ENCODE measurements at regions not wholly inside any gene's neighbourhood (a gene's known extent, or its start where the extent isn't known, plus 50 kb on each side); places are given as distances from the start of the nearest gene placed in this dataset.
"Not testable (repeated sequence)": the region's sequence is repeated elsewhere in the genome, so short reads cannot be mapped to it uniquely, and the experiment has no call there.

DNA sequence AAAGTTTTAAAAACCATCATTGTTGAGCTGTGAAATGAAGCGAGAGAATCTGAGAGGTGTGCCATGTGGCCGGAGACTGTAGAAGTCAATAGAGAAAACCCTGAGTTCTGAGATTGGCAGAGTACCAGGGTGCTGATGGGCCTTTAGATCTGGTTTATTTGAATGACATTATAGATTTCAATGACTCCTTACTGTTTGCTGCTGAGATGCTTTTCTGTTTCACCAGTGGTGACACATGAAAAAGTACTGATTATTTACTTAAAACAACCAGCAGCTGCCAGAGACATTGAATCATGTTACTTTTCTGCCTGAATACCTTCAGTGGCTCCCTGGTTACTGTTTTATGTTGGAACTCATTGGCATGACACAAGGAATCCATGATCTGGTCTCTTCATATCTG, 602.7 kb upstream of the ZNF804A start:
- intact Hi-C loops (cut with micrococcal nuclease) = no loop called here

DNA sequence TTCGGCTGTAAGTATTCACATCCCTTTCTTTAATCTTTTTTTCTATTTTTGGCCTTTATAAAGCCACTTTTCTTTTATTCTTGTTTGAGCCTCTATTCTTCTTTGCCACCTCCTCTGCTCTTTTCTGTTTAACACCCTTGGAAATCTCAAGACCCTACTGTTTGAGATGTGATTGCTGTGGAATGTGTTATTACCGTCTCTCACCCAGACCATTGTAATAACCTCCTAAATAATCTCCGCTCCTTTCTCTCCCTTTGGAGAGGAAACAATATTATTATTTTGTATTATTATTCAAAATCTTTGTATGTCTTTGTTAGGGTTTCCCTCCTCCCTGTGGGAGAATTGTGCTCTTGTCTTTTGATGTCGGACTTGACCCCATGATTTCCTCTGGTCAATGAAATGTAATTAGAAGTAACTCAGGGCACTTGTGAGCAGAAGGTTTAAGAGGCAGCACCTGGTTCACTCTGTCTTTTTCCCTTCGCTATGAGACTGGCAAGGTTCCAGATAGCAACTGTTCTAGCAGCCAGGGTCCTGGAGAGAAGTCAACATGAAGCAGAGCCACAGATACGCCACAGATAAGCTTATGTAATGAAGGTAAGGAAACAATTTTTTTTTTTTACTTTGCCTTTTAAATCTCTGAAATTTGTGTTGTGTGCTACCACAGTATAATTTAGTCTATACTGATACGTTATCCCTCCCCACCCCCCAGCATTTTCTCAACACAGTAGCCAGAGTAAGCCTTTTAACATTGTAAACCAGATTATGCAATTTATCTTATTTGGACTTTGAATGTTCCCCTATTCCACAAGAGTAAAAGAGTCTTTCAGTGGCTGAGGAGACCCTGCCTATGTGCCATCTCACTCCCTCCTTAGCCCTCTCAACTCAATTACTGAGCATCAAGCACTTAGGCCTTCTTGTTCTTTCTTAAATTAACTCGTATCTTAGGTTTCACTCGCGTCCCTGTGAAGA, 601.2 kb upstream of the ZNF804A start:
- intact Hi-C loops (cut with micrococcal nuclease) = no loop called here

DNA sequence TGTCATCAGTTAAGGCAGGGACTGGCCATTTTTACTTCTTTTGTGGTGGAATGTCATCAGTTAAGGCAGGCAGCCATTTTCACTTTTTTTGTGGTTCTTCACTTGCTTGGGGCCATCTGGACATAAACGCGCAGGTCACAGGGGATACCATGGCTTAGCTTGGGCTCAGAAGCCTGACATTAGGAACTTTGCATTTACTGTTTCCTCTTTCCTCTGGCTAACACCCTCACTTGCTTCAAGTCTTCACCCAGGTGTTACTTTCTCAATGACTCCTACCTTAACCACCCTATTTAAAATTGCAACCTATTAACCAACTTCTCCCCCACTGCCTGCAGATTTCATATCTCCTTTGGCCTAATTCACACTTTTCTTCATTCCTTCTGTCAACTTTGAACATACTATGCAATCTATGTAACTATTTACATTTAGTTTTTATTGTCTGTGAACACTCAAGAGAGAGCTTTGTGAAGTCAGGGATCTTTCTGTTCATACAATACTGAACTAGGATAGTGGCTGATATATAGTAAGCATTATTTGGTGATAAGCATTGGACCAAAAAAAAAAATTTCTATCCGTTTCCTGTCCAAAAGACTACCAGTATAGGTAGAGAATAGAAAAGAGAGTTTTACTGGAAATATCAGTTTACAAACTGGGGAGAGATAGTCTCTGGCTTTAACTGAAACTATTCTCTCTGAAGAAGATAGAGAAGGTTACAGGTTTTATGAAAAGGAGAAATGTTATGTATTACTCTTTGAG, 600.1 kb upstream of the ZNF804A start:
- intact Hi-C loops (cut with micrococcal nuclease) = no loop called here

DNA sequence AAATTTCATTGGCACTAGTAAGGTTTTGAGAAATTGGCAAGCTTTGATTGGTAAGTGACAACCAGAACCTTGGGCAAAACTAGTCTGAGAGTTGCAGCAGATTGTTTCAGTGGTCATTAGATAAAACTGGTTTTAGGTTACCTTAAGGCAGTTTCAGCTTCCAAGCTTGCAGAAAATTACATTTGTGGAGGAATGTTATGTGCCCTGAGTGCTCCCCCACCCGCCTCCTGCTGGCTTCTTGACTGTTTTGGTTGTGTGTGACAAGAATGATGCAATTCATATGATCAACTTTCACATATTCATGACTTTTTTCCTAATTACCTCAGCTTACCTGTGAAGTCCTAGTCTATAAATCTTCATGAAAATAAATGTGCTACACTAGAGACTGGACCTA, 599.5 kb upstream of the ZNF804A start:
- intact Hi-C loops (cut with micrococcal nuclease) = no loop called here

DNA sequence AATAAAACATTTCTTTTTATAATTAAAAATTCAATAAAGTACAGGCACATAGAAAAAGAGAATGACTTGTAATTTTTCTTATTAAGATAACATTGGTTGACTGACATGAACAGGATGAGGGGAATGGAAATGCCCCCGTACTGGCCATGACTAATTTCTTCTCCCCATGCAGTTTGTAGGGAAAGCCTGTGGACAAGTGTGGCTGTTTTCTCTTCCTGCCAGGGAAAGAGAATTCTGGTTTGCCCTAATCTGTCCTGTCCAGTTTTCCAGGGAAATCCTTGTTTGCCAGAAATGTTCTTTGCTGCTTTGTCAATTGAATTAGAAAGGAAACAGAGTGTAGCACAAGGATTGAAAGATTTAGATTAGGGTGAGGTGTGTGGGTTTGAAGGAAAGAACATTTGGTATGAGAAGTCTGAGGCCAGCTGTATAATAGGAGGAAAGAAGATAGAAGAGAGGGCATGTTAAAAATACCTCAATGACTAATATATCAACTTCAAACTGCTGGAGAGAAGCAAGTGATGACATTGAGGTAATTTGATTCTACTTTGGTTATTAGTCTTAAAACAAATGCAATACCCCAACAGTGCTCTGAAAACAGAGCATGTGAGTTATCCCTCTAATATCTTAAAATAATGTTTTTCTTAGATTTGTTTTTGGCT, 593.9 kb upstream of the ZNF804A start:
- intact Hi-C loops (cut with micrococcal nuclease) = no loop called here

DNA sequence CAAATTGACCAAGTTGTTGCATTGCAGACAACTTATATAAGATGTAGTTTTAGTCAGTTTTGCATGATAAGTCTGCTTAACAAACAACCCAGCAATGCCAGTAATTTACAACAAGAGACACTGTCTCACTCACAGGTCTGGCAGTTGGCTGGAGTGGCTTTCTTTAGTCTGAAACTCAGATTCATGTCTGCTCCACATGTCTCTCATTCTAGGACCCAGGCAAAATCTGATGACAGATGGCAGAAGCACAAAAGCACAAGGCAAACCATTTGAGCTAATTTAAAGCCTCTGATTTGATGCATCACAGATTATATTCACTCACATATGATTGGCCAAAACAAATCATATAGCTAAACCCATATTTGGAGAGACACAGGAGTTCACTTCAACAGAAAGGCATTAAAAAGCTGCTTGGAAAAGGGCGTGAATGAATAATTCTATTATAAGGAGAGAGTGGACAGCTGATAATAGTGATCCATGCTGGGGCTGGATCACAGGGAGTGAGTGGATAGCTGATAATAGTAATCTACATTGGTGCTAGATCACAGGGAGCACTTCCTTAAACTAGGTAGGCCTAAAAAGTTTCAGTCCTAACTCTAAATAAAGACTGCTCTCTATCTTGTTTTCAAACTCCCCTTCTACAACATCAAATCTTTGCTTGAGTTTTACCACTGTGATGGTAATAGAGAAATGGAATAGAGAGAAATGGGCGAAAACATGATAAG, 593.2 kb upstream of the ZNF804A start:
- intact Hi-C loops (cut with micrococcal nuclease) = no loop called here

DNA sequence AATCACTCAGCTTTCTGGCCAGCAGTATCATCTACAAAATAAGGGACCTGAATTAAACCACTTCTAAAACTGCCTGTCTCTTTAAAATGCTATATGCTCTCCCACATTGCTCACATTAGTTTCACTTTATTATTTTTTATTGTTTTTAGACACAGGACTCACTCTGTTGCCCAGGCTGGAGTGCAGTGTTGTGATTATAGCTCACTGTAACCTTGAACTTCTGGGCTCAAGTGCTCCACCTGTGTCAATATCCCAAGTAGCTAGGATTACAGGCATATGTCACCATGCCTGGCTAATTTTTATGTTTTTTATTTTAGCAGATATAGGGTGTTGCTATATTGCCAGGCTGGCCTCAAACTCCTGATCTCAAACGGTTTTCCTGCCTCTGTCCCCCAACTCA, 591.3 kb upstream of the ZNF804A start:
- intact Hi-C loops (cut with micrococcal nuclease) = no loop called here

DNA sequence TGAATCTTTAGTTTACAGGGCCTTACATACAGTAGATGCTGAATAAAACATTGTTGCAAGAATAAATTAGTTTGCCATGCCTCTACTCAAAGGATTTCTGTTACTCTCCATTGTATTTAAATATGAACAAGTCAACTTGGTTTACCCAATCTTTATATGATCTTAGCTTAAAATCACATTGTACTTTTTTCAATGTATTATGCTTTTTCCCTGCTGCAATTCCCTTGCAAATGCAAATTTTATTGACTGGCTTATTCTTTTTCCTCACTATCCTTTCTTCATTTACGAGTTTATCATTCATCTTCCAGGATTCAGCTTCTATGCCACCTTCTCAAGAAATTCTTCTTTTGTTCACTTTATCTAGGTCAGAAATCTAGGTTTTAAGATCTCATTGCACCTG, 571.4 kb upstream of the ZNF804A start:
- intact Hi-C loops (cut with micrococcal nuclease) = no loop called here

DNA sequence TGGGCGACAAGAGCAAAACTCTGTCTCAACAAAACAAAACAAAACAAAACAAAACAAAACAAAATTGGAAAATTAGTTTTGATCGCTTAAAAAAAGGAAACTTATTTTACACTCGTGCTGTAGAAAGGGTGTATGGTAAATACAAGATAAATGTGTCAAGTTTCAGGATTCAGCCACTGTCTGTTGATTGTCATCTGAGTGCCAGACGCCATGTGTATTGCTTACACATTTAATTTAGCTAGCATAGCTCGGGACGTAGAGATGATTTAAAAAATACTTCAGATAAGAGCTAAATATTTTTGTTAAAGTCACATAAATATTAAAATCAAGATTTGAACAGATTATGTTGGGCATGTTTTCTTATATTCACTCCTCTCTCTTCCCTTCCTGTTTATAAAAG, 568.1 kb upstream of the ZNF804A start:
- intact Hi-C loops (cut with micrococcal nuclease) = no loop called here

DNA sequence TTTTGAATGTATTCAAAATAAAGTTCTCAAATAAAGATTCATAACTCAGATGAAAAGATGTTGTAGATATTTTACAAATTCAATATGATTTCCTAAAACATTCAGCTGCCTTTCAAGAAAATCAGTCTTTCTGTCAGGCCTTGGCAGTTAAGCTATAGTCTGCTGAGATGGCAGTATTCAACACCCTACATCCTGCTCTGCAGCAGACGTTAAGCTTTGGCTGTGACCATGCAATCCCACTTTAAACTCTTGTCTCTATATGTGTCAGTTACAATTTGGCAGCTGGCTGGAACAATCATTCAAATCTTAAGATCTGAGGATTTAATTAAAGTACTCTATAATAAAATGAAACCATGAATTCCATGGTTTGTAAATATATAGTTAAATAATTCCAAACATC, 567.3 kb upstream of the ZNF804A start:
- intact Hi-C loops (cut with micrococcal nuclease) = no loop called here

DNA sequence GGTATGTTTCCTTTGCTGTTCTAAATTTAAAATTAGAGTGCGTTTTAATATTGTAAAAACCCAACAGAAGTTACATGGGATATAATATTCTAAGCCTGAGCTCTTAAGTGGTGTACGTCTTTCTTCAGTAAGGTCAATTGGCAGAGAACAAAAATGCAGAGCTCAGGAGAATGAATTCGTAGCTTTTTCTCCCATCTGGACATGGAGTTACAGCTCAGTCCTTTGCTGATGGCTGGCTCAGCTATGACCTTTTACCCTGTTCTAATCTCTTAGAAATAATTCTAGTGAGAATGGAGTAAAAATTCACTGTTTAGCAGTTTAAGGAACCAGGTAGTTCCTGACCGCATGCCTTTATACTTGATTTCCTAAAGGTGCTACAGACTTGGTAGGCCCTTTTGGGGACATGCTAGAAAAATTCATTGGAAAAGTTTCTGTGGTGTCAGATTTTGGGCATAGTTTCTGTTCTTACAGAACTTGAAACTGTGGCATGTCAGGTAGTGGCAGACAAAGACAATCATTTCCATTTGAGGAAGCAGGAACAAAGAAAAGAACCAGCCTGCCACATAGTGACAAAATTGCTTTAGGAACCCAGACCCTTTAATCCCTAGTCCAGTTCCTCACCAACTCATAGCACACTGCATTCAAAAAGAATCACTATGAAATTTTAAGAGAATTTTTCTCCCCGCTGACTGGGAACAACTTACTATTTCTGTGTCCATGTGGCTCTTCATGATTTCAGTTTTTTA, 566.8 kb upstream of the ZNF804A start:
- intact Hi-C loops (cut with micrococcal nuclease) = no loop called here

DNA sequence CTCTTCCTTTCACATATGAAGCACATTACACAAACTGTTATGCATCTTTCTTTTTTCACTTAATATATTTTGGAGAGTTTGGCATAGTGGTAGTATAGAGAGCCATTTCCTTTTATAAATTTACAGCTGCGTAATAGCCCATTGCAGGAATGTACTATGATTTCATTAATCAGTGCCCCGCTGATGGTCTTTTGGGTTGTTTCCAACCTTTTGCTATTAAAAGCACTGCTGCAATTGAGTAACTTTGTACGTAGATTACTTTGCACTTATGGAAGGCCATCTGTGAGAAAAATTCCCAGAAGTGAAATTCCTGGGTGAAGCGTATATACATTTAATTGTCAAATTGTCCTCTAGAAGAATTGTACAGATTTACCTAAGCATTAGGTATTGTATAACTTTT, 565.3 kb upstream of the ZNF804A start:
- intact Hi-C loops (cut with micrococcal nuclease) = no loop called here

DNA sequence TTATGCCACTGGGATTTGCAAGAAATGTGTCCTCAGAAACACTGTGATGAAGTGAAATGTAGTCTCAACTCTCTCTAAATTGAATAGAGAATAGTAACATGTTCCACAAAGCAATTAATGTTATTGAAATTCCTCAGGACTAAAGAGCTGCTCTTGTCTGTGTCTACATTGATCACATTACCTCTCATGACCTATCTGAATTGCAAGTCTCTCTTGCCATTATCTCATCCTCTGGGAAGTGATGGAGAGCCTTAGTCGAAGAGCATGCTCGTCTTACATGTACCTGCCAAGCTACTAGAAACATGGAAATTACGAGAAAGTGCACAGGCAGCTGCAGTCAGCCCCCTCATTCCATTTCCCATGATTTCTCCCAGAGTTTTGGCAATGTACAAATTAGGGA, 561.1 kb upstream of the ZNF804A start:
- intact Hi-C loops (cut with micrococcal nuclease) = no loop called here

DNA sequence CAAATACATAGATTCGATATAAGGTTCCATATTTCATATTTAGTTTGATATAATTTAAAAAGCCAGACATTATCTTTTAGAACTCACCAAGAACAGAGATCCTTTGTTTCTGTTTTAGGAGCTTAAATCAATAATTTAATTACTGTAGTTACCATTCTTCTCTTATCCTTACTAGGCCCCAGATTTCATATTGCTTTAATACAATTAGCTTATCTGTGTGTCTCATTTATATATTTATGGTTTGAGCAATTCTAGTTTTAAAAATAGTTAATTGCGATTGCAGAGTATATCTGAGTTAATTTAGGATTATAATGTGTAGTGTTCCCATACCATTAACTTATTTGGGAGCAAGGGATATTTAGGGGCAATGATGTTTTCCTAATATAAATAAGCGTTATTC, 558.8 kb upstream of the ZNF804A start:
- intact Hi-C loops (cut with micrococcal nuclease) = no loop called here

DNA sequence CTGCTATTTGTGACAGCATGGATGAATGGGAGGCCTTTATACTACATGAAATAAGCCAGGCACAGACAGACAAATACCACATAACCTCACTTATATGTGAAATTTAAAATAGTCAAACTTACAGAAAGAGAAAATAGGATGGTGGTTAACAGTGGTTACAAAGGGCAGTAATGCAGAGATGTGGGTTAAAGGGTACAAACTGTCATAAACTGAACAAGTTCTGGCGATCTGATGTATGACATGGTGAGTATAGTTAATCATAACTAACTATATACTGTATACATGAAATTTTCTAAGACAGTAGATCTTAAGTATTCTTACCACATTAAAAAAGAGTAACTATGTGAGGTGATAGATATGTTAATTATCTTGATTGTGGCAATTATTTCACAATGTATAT, 558.1 kb upstream of the ZNF804A start:
- intact Hi-C loops (cut with micrococcal nuclease) = no loop called here

DNA sequence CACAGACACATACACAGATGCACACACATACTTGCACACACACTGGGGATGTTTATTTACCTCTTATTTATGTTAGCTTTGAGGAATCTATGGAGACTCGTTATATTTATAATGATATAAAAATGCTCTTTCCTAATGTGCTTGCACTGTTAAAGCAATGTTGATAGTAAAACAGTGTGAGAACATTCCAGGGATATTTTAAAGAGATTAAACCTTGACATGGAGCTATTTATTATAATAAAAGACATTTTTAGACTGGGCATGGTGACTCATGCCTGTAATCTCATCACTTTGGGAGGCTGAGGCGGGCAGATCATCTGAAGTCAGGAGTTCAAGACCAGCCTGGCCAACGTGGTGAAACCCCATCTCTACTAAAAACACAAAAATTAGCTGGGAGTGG, 557.3 kb upstream of the ZNF804A start:
- intact Hi-C loops (cut with micrococcal nuclease) = no loop called here

DNA sequence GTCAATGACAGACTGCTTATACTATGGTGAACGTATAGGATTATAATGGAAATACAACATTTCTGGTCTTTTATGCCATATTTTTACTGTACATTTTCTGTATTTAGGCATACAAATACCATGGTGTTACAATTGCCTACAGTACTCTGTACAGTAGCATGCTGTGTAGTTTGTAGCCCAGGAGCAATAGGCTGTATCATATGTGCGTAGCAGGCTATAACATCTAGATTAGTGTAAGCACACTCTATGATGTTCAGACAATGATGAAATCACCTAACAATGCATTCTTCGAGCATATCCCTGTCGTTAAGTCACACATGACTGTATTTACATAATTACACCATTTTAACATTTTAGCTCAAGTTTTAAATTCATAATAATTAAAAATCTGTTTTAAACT, 556.6 kb upstream of the ZNF804A start:
- intact Hi-C loops (cut with micrococcal nuclease) = no loop called here

DNA sequence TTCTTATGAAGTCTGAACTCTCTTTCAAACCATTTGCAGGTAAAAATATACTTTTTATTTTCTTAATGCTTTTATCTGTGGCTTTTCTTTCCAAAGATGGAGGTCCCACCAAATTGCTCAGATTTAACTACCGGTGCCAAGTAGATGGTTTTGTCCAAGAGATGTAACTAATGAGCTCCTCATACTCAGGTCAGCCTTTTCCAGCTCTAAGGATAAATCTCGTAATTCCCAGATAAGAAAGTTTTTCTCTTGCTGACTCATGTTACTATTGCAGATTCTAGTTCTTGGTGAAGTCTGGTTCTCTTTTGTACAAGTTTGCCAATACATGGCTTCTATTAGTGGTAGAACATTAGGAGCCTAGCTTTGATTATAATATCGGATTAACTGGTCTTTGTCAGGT, 550.8 kb upstream of the ZNF804A start:
- intact Hi-C loops (cut with micrococcal nuclease) = no loop called here

DNA sequence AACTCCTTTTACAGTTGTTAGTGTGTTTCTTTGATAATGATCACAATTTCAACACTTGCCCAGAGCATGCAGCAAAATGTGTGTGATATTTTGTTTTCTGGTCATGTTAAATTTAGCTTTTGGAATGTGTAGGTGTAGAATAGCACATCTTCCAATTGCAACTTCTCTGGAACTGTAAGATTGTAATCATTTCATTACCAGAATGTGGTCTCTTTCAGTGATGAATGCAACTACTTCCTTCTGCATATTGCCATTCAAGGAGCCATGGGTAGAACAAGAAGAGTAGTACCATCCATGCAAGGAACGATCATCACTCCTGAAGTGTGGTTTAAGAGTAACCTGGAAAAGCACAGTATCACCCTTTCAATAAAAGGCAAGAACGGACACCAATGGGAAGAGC, 548.8 kb upstream of the ZNF804A start:
- intact Hi-C loops (cut with micrococcal nuclease) = no loop called here

DNA sequence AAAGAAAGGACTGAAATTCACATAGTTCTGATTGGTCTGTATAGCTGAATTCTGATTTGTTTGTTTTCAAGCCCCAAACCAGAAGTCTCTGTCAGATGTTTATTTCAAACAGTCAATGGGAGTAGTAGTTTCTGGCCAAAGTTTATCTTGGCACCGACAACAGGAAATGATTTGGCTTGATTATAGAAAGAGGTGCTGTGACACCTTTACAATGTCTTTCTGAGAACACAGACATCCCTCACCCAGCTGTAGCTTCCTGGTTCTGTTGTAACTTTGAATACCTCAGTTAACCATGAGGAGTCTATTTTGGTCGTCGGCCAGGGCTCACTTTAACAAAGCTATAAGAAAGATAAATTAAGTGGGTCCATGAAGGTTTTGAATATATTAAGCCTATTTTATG, 545.0 kb upstream of the ZNF804A start:
- intact Hi-C loops (cut with micrococcal nuclease) = no loop called here

DNA sequence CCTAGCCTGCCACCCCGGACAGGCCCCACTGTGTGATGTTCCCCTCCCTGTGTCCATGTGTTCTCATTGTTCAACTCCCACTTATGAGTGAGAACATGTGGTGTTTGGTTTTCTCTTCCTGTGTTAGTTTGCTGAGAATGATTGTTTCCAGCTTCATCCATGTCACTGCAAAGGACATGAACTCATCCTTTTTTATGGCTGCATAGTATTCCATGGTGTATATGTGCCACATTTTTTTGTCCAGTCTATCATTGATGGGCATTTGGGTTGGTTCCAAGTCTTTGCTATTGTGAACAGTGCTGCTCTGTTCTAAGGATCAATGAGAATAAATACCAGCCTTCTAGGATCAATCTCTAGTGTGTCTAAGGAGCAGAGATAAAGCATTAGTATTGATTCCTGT, 543.9 kb upstream of the ZNF804A start:
- intact Hi-C loops (cut with micrococcal nuclease) = not testable (repeated sequence)
